PC-9 (cell line): ENCODE measurements at regions not wholly inside any gene's neighbourhood (a gene's known extent, or its start where the extent isn't known, plus 50 kb on each side); places are given as distances from the start of the nearest gene placed in this dataset.

Experiments used
- EZH2 ChIP-seq: fragments of 200-600 bp; sonication (generic); IDR thresholded peaks from 2 replicates; pipeline ENCODE4 v1.8.0; 2017; ENCODE audit warnings: antibody characterized with exemption, low read depth
- TF ChIP-seq, protein P1 (sequence below): fragments of 200-600 bp; sonication (generic); conservative IDR thresholded peaks from 2 replicates; pipeline ENCODE4 v1.6.1; 2017; ENCODE audit warnings: mixed run types, antibody characterized with exemption, mild to moderate bottlenecking, moderate library complexity

GRCh38 chr13:103391936-103392335, 325.7 kb upstream of the SLC10A2 start:
- TF ChIP-seq, protein P1, sequence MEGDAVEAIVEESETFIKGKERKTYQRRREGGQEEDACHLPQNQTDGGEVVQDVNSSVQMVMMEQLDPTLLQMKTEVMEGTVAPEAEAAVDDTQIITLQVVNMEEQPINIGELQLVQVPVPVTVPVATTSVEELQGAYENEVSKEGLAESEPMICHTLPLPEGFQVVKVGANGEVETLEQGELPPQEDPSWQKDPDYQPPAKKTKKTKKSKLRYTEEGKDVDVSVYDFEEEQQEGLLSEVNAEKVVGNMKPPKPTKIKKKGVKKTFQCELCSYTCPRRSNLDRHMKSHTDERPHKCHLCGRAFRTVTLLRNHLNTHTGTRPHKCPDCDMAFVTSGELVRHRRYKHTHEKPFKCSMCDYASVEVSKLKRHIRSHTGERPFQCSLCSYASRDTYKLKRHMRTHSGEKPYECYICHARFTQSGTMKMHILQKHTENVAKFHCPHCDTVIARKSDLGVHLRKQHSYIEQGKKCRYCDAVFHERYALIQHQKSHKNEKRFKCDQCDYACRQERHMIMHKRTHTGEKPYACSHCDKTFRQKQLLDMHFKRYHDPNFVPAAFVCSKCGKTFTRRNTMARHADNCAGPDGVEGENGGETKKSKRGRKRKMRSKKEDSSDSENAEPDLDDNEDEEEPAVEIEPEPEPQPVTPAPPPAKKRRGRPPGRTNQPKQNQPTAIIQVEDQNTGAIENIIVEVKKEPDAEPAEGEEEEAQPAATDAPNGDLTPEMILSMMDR, result no peak
- no peak for TF ChIP-seq EZH2
